NOMO-1 treated with dmso at 0.1 percent for 144 hours (cell line): ENCODE measurements at regions not wholly inside any gene's neighbourhood (a gene's known extent, or its start where the extent isn't known, plus 50 kb on each side); places are given as distances from the start of the nearest gene placed in this dataset.
"Not testable (repeated sequence)": the region's sequence is repeated elsewhere in the genome, so short reads cannot be mapped to it uniquely, and the experiment has no call there.

Experiments
- DNase-seq: peaks from one replicate; lab custom pipeline; 2025; ENCODE audit not compliant: unreplicated experiment; lab: John Stamatoyannopoulos, UW

DNA sequence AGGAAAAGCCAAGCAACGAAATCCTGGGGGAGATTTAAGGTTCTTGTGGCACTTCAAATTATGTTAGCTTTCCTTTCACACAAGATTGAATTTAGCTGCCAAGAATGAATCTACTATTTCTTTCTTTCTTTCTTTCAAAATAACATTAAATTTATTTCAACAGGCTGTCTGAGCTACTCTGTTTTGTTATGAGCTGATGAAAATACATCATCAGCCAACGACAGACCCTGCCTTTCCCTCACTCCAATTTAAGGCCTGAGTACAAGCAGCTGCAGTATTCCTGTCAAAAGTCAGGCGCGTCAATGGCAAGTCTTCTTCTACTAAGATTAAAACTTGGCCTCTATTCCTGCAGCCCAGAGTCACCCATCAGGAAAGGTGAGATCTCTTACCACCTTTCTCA, 347.7 kb upstream of the FLRT2 start:
- no peak for DNase-seq

- no peak for DNase-seq
These were observed 343.9 kb upstream of the FLRT2 start for GRCh38 chr14:85186082-85186481.

DNA sequence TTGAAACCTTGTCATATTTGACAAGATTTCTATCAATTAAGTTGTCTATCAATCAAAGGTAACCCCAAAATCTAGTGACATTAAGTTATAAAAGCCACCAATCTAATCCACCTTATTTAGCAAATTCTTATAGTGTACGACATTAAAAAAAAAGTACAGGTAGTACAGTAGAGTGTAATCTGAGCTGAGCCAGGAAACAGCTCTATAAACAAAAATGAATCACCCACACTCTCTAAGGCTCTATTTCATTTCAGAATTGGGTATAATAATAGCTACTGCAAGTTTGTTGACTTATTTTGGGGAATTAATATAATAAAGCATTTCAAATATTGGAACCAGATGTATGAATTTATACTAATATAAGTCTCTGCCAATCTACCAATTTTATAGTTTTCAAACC, 342.4 kb upstream of the FLRT2 start:
- no peak for DNase-seq

DNA sequence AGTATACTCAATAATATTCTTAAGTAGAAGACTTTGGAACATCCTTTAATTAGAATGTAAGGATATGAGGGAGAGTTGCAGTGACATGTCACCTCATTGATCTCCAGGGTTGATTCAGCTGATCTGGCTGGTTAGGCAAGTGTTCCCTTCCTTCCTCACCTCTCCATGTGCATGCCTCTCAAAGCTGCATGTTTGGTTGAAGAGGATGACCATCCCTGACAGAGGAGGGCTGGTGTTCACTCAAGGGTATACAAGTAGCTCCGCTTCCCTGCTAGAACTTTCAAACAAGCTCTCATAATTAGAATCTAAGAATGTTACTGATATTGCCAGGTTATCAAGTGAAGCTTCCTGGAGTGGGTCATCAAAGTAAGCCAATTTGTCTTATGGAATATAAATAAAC, 341.1 kb upstream of the FLRT2 start:
- DNase-seq: no peak

DNA sequence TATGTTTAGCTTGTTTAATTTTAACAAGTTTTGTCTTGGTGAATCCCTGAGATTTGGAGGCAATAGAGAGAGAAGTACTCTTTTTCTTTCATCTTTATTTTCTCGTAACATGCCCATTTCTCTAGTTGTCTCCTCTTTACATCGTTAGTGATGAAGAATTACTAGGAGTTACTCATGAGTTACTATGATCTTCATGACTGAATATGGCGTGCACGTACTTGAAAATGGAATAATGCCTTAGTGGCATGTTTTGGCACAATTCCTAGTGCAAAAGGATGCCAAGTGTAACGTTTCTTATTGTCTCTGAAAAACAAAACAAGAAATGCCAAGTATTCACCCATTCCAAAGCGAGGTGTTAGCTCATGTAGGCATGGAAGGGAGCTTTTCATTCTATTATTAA, 340.7 kb upstream of the FLRT2 start:
- DNase-seq: not testable (repeated sequence)

DNA sequence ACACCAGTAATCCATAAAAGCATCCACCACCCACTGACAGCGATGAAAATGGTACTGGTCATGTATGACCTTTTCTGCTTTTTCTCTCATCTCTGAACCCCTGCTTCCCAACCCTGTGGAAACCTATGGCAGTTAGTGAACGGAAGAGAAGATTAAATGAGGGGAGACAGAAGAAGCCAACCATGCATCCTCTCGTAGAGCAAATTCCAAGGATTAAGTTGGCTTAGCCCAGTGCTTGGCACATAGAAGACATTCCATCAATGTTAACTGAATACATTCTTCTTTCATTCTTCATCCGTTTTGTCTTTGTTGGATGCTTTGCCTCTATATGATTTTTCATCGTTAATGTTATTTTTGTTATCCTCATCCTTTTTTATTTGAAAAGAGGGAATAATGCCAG, 339.7 kb upstream of the FLRT2 start:
- no peak for DNase-seq

GRCh38 chr14:85191986-85192385, 338.0 kb upstream of the FLRT2 start:
- no peak for DNase-seq

- no peak for DNase-seq
These were observed 334.0 kb upstream of the FLRT2 start for GRCh38 chr14:85195872-85196477.

- DNase-seq: no peak
These were observed 331.9 kb upstream of the FLRT2 start for GRCh38 chr14:85198001-85198400.

DNA sequence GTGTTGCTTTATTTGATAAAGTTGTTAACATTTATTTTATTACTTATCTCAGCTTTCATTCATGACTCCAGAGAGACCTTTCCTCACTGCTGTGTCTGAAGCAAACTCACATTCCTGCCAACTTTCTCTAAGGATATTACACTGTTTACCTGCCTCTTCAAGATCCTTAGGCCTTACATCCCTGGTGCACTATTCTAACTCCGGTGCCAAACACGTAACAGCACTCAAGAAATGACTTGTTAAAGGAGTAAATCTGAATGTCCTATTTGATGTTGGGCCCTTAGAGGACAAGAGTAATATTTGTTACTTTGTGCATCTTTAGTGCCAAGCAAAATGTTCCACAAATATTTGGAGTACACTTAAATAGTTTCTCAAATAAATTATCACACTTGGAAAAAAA, 324.1 kb upstream of the FLRT2 start:
- no peak for DNase-seq

- no peak for DNase-seq
These were observed 315.5 kb upstream of the FLRT2 start for GRCh38 chr14:85214471-85214870.

DNA sequence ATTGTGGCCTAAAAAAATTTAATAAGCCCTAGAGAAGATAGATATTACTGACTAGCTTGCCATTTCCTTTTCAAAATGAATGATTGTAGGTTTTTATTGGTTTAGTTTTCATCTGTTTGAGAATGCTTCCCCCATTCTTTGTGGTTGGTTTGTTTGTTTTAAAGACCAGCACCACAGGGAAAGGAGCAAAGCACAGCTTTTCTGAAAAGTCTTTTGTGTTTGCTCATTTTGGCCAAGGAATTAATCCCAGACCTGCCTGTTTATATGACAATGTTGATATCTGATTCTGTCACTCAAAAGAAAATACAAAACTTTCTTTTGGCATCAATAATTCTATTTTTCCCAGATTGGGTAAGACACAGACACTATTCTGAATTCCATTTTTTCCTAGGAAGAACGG, 312.5 kb upstream of the FLRT2 start:
- no peak for DNase-seq

GRCh38 chr14:85218982-85219381, 311.0 kb upstream of the FLRT2 start:
- no peak for DNase-seq

DNA sequence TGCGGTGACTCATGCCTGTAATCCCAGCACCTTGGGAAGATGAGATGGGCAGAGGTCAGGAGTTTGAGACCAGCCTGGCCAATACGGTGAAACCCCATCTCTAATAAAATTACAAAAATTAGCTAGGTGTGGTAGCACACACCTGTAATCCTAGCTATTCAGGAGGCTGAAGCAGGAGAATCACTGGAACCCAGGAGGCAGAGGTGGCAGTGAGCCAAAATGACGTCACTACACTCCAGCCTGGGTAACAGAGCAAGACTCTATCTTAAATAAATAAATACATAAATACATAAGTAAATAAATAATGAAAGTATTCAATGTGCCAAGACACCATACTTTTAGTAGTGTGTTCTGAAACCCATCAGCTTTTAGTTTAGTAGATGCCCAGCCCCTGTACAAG, 308.1 kb upstream of the FLRT2 start:
- no peak for DNase-seq

GRCh38 chr14:85222341-85222740, 307.6 kb upstream of the FLRT2 start:
- DNase-seq: no peak

DNA sequence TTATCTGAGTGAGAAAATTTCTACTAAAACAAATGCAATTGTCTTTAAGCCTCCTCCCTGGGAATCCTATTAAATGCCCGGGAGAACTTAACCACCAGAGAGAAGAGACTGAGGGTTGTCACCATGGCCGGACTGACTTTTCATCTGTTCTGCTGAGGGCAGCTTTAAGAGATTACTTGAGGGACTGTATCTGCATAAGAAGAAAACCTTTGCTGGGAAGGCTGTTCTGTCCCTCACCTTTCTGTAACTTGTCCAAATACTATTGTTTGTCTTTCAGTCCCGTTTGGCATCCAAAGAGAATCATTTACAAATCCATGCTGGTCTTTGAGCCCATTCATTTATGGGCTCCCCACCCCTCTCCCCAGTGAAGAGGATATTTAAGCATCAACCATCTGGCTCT, 306.3 kb upstream of the FLRT2 start:
- no peak for DNase-seq

GRCh38 chr14:85224241-85224640, 305.7 kb upstream of the FLRT2 start:
- DNase-seq: no peak

DNA sequence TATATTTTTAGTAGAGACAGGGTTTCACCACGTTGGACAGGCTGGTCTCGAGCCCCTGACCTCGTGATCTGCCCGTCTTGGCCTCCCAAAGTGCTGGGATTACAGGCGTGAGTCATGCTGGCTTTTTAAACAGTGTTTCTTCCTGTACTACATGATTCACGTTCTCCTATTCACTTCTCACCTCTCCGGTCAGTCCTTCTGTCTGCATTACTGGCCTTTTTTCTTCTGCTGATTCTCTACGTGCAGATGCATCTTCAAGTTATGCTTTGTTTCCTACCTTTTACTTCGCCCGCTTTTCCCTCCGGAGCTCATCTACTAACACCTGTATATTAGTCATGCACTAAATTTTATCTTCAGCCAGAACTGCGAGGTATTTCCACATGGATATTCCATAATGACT, 296.2 kb upstream of the FLRT2 start:
- DNase-seq: no peak

DNA sequence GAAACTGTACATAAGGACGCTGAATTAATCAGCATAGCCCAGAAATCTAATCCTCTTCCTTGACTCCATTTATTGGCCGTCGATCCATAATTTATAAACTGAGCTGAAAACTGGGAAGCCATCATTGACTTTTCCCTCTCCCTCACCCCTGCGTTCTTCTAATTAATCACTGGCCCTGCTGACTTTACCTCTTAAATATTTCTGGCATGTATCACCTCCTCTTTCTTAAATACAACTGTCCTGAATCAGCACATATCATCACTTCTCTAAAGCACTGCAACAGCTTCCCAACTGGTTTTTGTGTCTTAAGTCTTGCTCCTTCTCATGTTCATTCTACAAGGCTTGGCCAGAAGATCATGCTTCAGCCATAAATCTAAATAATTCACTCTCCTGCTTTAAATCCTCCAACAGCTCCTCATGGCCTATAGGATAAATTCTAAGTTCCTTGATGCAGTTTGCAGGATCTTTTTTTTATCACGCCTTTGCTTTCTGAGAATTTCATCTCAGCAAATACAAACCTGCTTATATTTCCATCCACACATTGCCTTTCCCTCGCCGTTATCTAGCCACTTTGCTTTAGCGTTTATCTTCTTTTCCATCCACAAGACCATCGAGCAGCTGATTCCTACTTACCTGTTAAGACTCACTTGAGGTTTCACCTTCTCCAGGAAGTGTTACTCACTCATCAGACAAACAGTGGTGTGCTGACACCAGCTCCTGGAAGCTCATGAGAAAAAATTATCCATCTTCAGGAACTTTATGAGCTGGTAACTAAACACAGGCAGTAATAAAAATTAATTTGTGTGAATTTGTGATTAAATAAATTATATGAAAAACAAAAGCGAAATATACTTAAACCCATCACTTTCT, 295.6 kb upstream of the FLRT2 start:
- no peak for DNase-seq

- no peak for DNase-seq
These were observed 294.1 kb upstream of the FLRT2 start for GRCh38 chr14:85235868-85236267.

- DNase-seq: no peak
These were observed 293.6 kb upstream of the FLRT2 start for GRCh38 chr14:85236296-85236695.

DNA sequence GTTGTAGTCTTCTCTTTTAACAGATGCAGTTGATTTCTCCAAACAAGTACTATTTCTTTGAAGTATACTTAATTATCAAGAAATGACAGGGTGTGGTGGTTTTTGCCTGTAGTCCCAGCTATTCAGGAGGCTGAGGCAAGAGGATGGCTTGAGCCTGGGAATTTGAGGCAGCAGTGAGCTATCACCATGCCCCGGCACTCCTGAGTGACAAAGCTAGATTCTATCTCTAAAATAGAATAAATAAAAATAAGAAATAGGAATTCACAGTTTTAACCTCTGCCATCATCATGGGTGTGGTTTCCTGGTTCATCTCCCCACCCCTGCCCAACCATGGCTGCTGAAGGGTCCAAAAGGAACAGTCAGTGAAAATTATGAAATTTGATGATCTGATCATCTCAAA, 290.2 kb upstream of the FLRT2 start:
- DNase-seq: no peak
